Renal cortical epithelial cell (primary cell): ENCODE measurements at regions not wholly inside any gene's neighbourhood (a gene's known extent, or its start where the extent isn't known, plus 50 kb on each side); places are given as distances from the start of the nearest gene placed in this dataset.
"Not testable (repeated sequence)": the region's sequence is repeated elsewhere in the genome, so short reads cannot be mapped to it uniquely, and the experiment has no call there.

Experiments
- DNase-seq: peaks from one replicate; pipeline ENCODE4 v3.0.0-alpha.2; 2011; ENCODE audit warnings: low read depth

GRCh38 chr9:64920147-64920546, 364.9 kb downstream of the FOXD4L5 start:
- not testable (repeated sequence) for DNase-seq

- not testable (repeated sequence) for DNase-seq
Measured at GRCh38 chr9:64888643-64889042, 396.4 kb downstream of the FOXD4L5 start.

DNA sequence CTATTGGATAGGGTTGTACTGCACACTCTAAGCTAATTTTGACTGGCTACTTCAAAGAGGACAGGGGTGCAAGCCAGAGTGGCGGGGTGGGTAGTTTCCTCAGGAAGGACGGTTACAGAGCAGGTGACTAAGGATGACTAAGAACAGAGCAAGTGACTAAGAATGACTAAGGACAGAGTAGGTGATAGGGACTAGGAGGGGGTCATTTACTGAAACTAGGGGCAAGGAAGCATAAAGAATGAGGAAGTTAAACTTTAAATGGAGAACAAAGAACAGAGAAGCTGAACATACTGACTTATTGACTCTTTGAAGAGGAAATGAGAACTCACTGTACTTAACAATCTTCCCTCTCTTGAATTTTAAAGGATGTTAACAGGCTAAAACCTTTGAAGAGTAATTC, 414.4 kb downstream of the FOXD4L5 start:
- DNase-seq = peak; percentile 93
